H9 (cell line): ENCODE measurements at regions not wholly inside any gene's neighbourhood (a gene's known extent, or its start where the extent isn't known, plus 50 kb on each side); places are given as distances from the start of the nearest gene placed in this dataset.

ENCODE experiments used
- DNase-seq: peaks from one replicate; pipeline ENCODE4 v3.0.0-alpha.2; 2017
- H2AFZ ChIP-seq: one replicate; pipeline ENCODE4 v1.6.1; 2013; ENCODE audit warnings: mild to moderate bottlenecking, low read length, control low read depth, moderate library complexity
- H2AK5ac ChIP-seq: 2 replicates; pipeline ENCODE4 v1.6.1; 2013; ENCODE audit warnings: low read length, control low read depth, mixed read lengths; ENCODE audit not compliant: insufficient read length
- H2BK120ac ChIP-seq: one replicate; pipeline ENCODE4 v1.6.1; 2013; ENCODE audit warnings: low read depth, mild to moderate bottlenecking, low read length, control low read depth, inconsistent platforms; ENCODE audit not compliant: poor library complexity, severe bottlenecking
- H2BK12ac ChIP-seq: 2 replicates; pipeline ENCODE4 v1.6.1; 2013; ENCODE audit warnings: low read length, control low read depth, mixed read lengths, low read depth; ENCODE audit not compliant: insufficient read length
- H2BK15ac ChIP-seq: 2 replicates; pipeline ENCODE4 v1.6.1; 2013; ENCODE audit warnings: low read depth, low read length, control low read depth
- H2BK20ac ChIP-seq: one replicate; pipeline ENCODE4 v1.6.1; 2013; ENCODE audit warnings: low read depth, mild to moderate bottlenecking, low read length, control low read depth, inconsistent platforms; ENCODE audit not compliant: poor library complexity, severe bottlenecking
- H2BK5ac ChIP-seq: 2 replicates; pipeline ENCODE4 v1.6.1; 2013; ENCODE audit warnings: low read length, control low read depth, mixed read lengths; ENCODE audit not compliant: insufficient read length
- H3K14ac ChIP-seq: 2 replicates; pipeline ENCODE4 v1.6.1; 2013; ENCODE audit warnings: low read length, control low read depth; ENCODE audit not compliant: insufficient read depth
- H3K18ac ChIP-seq: 2 replicates; pipeline ENCODE4 v1.6.1; 2013; ENCODE audit warnings: low read depth, mild to moderate bottlenecking, mixed read lengths, low read length, control low read depth; ENCODE audit not compliant: insufficient read length
- H3K23ac ChIP-seq: 2 replicates; pipeline ENCODE4 v1.6.1; 2013; ENCODE audit warnings: low read length, control low read depth, mixed read lengths, low read depth; ENCODE audit not compliant: insufficient read length
- H3K23me2 ChIP-seq: 2 replicates; pipeline ENCODE4 v1.6.1; 2013; ENCODE audit warnings: low read depth, mild to moderate bottlenecking, mixed read lengths, low read length, control low read depth; ENCODE audit not compliant: insufficient read length, poor library complexity, severe bottlenecking
- H3K27ac ChIP-seq: 2 replicates; pipeline ENCODE4 v1.5.1; 2013; ENCODE audit warnings: low read length, control low read depth, mixed read lengths, low read depth; ENCODE audit not compliant: insufficient read length
- H3K27me3 ChIP-seq: 2 replicates; pipeline ENCODE4 v1.6.1; 2013; ENCODE audit warnings: low read length, control low read depth, inconsistent platforms; ENCODE audit not compliant: insufficient read depth
- H3K4ac ChIP-seq: 2 replicates; pipeline ENCODE4 v1.6.1; 2013; ENCODE audit warnings: low read depth, mild to moderate bottlenecking, control low read depth, inconsistent platforms, low read length, moderate library complexity
- H3K4me1 ChIP-seq: 2 replicates; pipeline ENCODE4 v1.6.1; 2013; ENCODE audit warnings: low read length, control low read depth, inconsistent platforms; ENCODE audit not compliant: insufficient read depth
- H3K4me2 ChIP-seq: 2 replicates; pipeline ENCODE4 v1.6.1; 2013; ENCODE audit warnings: low read length, control low read depth, mixed read lengths; ENCODE audit not compliant: insufficient read length, insufficient read depth
- H3K56ac ChIP-seq: 2 replicates; pipeline ENCODE4 v1.6.1; 2013; ENCODE audit warnings: low read depth, mild to moderate bottlenecking, mixed read lengths, low read length, control low read depth; ENCODE audit not compliant: insufficient read length
- H3K79me1 ChIP-seq: 2 replicates; pipeline ENCODE4 v1.6.1; 2013; ENCODE audit warnings: low read depth, mild to moderate bottlenecking, moderate library complexity, low read length, control low read depth, inconsistent platforms; ENCODE audit not compliant: insufficient read depth, poor library complexity, severe bottlenecking
- H3K79me2 ChIP-seq: 2 replicates; pipeline ENCODE4 v1.6.1; 2013; ENCODE audit warnings: low read length, control low read depth, inconsistent platforms; ENCODE audit not compliant: insufficient read depth
- H3K9ac ChIP-seq: 2 replicates; pipeline ENCODE4 v1.6.1; 2013; ENCODE audit warnings: low read length, control low read depth, mixed read lengths; ENCODE audit not compliant: insufficient read length; ENCODE audit errors: extremely low read depth
- H3K9me3 ChIP-seq: one replicate; pipeline ENCODE4 v1.6.1; 2013; ENCODE audit warnings: low read depth, low read length, inconsistent platforms; ENCODE audit not compliant: control insufficient read depth
- H3T11ph ChIP-seq: one replicate; pipeline ENCODE4 v1.6.1; 2013; ENCODE audit warnings: mild to moderate bottlenecking, low read length, control low read depth, inconsistent platforms
- H4K20me1 ChIP-seq: one replicate; pipeline ENCODE4 v1.6.1; 2013; ENCODE audit not compliant: control insufficient read depth, insufficient read length, insufficient read depth
- H4K5ac ChIP-seq: 2 replicates; pipeline ENCODE4 v1.6.1; 2013; ENCODE audit warnings: low read depth, mild to moderate bottlenecking, mixed read lengths, low read length, control low read depth; ENCODE audit not compliant: insufficient read length
- H4K8ac ChIP-seq: replicated peaks from 2 replicates; pipeline ENCODE4 v1.6.1; 2013; ENCODE audit warnings: low read length, control low read depth, mixed read lengths, low read depth; ENCODE audit not compliant: insufficient read length
- H4K91ac ChIP-seq: 2 replicates; pipeline ENCODE4 v1.6.1; 2013; ENCODE audit warnings: low read depth, mild to moderate bottlenecking, moderate library complexity, mixed read lengths, low read length, control low read depth; ENCODE audit not compliant: insufficient read length
- H3K27ac Mint-ChIP-seq, 3 experiments: 2 replicates in 2 of 3; 3 replicates in 1 of 3; pipeline ENCODE4 v1.8.0; 2020 to 2021; ENCODE audit warnings: mixed read lengths in 3 of 3, mild to moderate bottlenecking in 1 of 3, moderate library complexity in 1 of 3
- H3K27me3 Mint-ChIP-seq: 2 replicates; pipeline ENCODE4 v1.8.0; 2021; ENCODE audit warnings: low read depth, mild to moderate bottlenecking, moderate library complexity, mixed read lengths
- H3K36me3 Mint-ChIP-seq, 3 experiments: 2 replicates in 2 of 3; 3 replicates in 1 of 3; pipeline ENCODE4 v1.8.0; 2020 to 2021; ENCODE audit warnings: low read depth in 3 of 3, mixed read lengths in 3 of 3; ENCODE audit not compliant: insufficient read depth in 1 of 3
- H3K4me1 Mint-ChIP-seq, 2 experiments: 2 replicates each; pipeline ENCODE4 v1.8.0; 2020; ENCODE audit warnings: mixed read lengths in 2 of 2
- H3K4me3 Mint-ChIP-seq, 2 experiments: 2 replicates in 1 of 2; 3 replicates in 1 of 2; pipeline ENCODE4 v1.8.0; 2020 to 2021; ENCODE audit warnings: mild to moderate bottlenecking in 2 of 2, mixed read lengths in 2 of 2, moderate library complexity in 1 of 2
- H3K9me3 Mint-ChIP-seq, 2 experiments: 2 replicates in 1 of 2; 3 replicates in 1 of 2; pipeline ENCODE4 v1.8.0; 2020; ENCODE audit warnings: mild to moderate bottlenecking in 2 of 2, mixed read lengths in 2 of 2, moderate library complexity in 1 of 2
- WGBS: extraction: QIAGEN DNeasy Blood & Tissue Kit; methylation state at CpG from one replicate; pipeline ENCODE4 v1.1.7; 2013; ENCODE audit warnings: missing lambda C conversion rate, low lambda C conversion rate, mixed read lengths; ENCODE audit not compliant: insufficient read length; ENCODE audit errors: extremely low coverage; 5-methylcytosine and 5-hydroxymethylcytosine counted together
- TF ChIP-seq, protein P1 (sequence below): fragments of 200-600 bp; sonication (generic); conservative IDR thresholded peaks from 3 replicates; pipeline ENCODE4 v1.8.0; 2021; ENCODE audit warnings: antibody characterized with exemption, mild to moderate bottlenecking

DNA sequence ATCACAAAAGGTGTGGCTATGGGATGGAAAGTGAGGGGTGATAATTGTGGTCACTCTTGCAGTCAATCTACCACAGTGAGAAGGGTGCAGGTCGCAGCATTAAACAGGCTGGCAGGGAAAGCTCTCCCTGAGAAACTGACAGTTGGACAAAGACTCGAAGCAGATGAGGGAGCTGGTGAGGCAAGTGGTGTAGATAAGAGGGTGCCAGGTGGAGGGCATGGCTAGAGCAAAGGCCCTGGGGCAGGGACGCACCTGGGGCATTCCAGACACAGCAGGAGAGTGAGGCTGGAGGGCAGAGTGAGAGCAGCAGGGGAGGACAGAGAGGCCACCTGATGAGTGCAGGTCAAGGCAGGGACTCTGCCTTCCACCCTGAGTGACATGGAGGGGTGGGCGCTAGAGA, 264.8 kb downstream of the PRDM2 start:
- H3K4ac ChIP-seq, result no peak overlapping the region
- H3K27me3 ChIP-seq, result no peaks in the 10 kb centered on the region
- no peak overlapping the region for H2BK12ac ChIP-seq
- Mint-ChIP-seq H3K4me1 (peaks cover 8 to 17% of the 10 kb centered on the region in 2 experiments; a peak in 3 of 4 replicates), H3K4me3 (no peak overlapping the region), H3K9me3 (no peaks in the 10 kb centered on the region; a peak in 1 of 5 replicates), H3K27ac (no peak overlapping the region), H3K36me3 (no peaks in the 10 kb centered on the region), H3K27me3 (peaks cover 10% of the 10 kb centered on the region)
- H4K8ac ChIP-seq, result no peak overlapping the region
- H2BK20ac ChIP-seq, result no peak overlapping the region
- H2BK15ac ChIP-seq, result no peak overlapping the region
- H3K9me3 ChIP-seq, result no peaks in the 10 kb centered on the region
- H2AK5ac ChIP-seq, result no peak overlapping the region
- H2BK120ac ChIP-seq, result no peak overlapping the region
- no peak overlapping the region for H3K9ac ChIP-seq
- no peak overlapping the region for H2BK5ac ChIP-seq
- no peak overlapping the region for H3T11ph ChIP-seq
- H3K23me2 ChIP-seq, result no peaks in the 10 kb centered on the region
- H4K91ac ChIP-seq, result no peak overlapping the region
- TF ChIP-seq, protein P1, sequence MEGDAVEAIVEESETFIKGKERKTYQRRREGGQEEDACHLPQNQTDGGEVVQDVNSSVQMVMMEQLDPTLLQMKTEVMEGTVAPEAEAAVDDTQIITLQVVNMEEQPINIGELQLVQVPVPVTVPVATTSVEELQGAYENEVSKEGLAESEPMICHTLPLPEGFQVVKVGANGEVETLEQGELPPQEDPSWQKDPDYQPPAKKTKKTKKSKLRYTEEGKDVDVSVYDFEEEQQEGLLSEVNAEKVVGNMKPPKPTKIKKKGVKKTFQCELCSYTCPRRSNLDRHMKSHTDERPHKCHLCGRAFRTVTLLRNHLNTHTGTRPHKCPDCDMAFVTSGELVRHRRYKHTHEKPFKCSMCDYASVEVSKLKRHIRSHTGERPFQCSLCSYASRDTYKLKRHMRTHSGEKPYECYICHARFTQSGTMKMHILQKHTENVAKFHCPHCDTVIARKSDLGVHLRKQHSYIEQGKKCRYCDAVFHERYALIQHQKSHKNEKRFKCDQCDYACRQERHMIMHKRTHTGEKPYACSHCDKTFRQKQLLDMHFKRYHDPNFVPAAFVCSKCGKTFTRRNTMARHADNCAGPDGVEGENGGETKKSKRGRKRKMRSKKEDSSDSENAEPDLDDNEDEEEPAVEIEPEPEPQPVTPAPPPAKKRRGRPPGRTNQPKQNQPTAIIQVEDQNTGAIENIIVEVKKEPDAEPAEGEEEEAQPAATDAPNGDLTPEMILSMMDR, result no peak
- no peak for DNase-seq
- no peak overlapping the region for H4K5ac ChIP-seq
- no peak overlapping the region for H2AFZ ChIP-seq
- no peak overlapping the region for H3K56ac ChIP-seq
- H3K23ac ChIP-seq, result no peak overlapping the region
- no peaks in the 10 kb centered on the region for H3K79me1 ChIP-seq
- no peaks in the 10 kb centered on the region for H3K4me1 ChIP-seq
- no peaks in the 10 kb centered on the region for H3K79me2 ChIP-seq
- H3K14ac ChIP-seq, result no peak overlapping the region
- H3K18ac ChIP-seq, result no peak overlapping the region
- WGBS, result no CpG with 5 or more reads among the region's 4 CpGs
- H4K20me1 ChIP-seq, result no peaks in the 10 kb centered on the region
- H3K4me2 ChIP-seq, result no peak overlapping the region
- H3K27ac ChIP-seq, result no peak overlapping the region
